Esophagus squamous epithelium (tissue), 4 donors: ENCODE measurements at regions not wholly inside any gene's neighbourhood (a gene's known extent, or its start where the extent isn't known, plus 50 kb on each side); places are given as distances from the start of the nearest gene placed in this dataset.

Experiments used
- POLR2A ChIP-seq, 4 donors: fragments of 450-650 bp; IDR thresholded peaks; one replicate each; pipeline ENCODE4 v1.6.1; 2017; ENCODE audit warnings: antibody characterized with exemption in 4 of 4, mild to moderate bottlenecking in 4 of 4, moderate library complexity in 3 of 4
- TF ChIP-seq, protein P1 (sequence below), 6 experiments: fragments of 450-650 bp in 4 of 6; fragments of 200-600 bp in 2 of 6; sonication (generic) in 2 of 6; IDR thresholded peaks; one replicate each; pipeline ENCODE4 v1.5.1; 2016 to 2019; ENCODE audit warnings: antibody characterized with exemption in 6 of 6, mild to moderate bottlenecking in 4 of 6, moderate library complexity in 4 of 6

DNA sequence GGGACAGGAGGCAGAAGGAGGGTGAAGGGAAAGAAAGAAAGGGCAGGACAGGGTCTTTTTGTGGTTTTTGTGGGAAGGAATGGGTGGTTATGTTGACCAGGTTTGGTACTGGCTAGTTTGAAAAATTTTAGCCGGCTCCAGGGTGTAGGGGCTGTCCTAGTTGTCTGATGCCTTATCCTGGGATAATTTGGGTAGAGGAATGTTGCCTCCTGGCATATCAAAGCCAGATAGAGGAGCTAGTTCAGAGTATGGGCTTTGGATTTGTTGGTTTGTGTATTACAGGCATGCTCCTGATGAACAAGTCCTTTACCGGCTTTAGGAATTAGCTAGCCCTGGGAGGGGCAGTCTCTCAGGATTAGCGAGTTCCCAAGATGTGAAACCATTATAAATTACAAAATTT is 101.1 kb upstream of the LHCGR start:
- no peak for TF ChIP-seq POLR2A (IDR thresholded peaks at IDR 0.05)
- TF ChIP-seq, protein P1, sequence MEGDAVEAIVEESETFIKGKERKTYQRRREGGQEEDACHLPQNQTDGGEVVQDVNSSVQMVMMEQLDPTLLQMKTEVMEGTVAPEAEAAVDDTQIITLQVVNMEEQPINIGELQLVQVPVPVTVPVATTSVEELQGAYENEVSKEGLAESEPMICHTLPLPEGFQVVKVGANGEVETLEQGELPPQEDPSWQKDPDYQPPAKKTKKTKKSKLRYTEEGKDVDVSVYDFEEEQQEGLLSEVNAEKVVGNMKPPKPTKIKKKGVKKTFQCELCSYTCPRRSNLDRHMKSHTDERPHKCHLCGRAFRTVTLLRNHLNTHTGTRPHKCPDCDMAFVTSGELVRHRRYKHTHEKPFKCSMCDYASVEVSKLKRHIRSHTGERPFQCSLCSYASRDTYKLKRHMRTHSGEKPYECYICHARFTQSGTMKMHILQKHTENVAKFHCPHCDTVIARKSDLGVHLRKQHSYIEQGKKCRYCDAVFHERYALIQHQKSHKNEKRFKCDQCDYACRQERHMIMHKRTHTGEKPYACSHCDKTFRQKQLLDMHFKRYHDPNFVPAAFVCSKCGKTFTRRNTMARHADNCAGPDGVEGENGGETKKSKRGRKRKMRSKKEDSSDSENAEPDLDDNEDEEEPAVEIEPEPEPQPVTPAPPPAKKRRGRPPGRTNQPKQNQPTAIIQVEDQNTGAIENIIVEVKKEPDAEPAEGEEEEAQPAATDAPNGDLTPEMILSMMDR (IDR thresholded peaks at IDR 0.05) = no peak
